ENCODE measurements at regions not wholly inside any gene's neighbourhood (a gene's known extent, or its start where the extent isn't known, plus 50 kb on each side); places are given as distances from the start of the nearest gene placed in this dataset.

DNA sequence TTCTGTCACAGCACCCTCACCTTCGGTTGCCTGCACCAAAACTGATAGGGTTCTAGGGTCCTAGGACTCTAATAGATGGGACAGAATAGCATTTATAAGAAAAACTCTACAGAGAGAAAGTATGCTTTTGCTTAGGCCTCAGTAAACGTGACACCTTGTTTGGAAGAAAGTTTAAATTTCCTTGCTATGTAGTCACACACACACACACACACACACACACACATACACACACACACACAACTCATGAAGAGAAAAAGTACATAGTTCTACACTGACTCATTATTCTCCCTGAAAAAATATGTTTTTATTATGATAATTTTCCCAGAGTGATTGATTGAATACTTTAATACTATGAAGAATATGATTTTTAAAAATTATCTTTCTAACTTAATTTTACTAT, 220.8 kb upstream of the SNX19 start:
- Histone ChIP-seq H3K36me3 (ENCODE audit: control insufficient read depth in 2 of 2, insufficient read depth in 1 of 2, low read length in 2 of 2) (no peaks in the 10 kb centered on the region), H3K4me3 (ENCODE audit: low read depth, low read length) (no peak overlapping the region), H3K4me1 (ENCODE audit: control insufficient read depth, insufficient read depth, low read length) (no peaks in the 10 kb centered on the region), H3K9me3 (ENCODE audit: control insufficient read depth, insufficient read depth, low read depth, low read length) (no peaks in the 10 kb centered on the region), H3K27ac (ENCODE audit: extremely low read depth, low read depth, low read length) (no peak overlapping the region)
- TF ChIP-seq ZNF37A (tag by site-specific recombination; IDR thresholded peaks at IDR 0.05) (no peak), ZNF521 (tag by site-specific recombination; IDR thresholded peaks at IDR 0.05) (no peak), KLF8 (tag by site-specific recombination; IDR thresholded peaks at IDR 0.05) (no peak), INSM2 (tag by site-specific recombination; IDR thresholded peaks at IDR 0.05) (no peak), ZNF843 (tag by site-specific recombination; IDR thresholded peaks at IDR 0.05) (no peak), ZBTB48 (tag by site-specific recombination; IDR thresholded peaks at IDR 0.05) (no peak), WT1 (tag by site-specific recombination; IDR thresholded peaks at IDR 0.05) (no peak), GLI2 (tag by site-specific recombination; IDR thresholded peaks at IDR 0.05; ENCODE audit: borderline replicate concordance, low read depth) (no peak), HOXD13 (CRISPR knock-in tag; IDR thresholded peaks at IDR 0.05; ENCODE audit: borderline replicate concordance) (no peak), ZNF19 (tag by site-specific recombination; IDR thresholded peaks at IDR 0.05; ENCODE audit: low read depth) (no peak), ZNF311 (tag by site-specific recombination; IDR thresholded peaks at IDR 0.05; ENCODE audit: borderline replicate concordance) (no peak), ZNF560 (tag by site-specific recombination; IDR thresholded peaks at IDR 0.05; ENCODE audit: borderline replicate concordance) (no peak), ZNF175 (tag by site-specific recombination; IDR thresholded peaks at IDR 0.05) (no peak), ZNF785 (tag by site-specific recombination; IDR thresholded peaks at IDR 0.05) (no peak), ZNF530 (tag by site-specific recombination; IDR thresholded peaks at IDR 0.05; ENCODE audit: low read depth) (no peak)
- POLR2A ChIA-PET = no interaction called here
- CTCF ChIA-PET = interaction anchor here (0.6 kb wide), 1 partner anchor 50 kb away, joined by 3 read pairs; no protein-coding TSS in a partner anchor

DNA sequence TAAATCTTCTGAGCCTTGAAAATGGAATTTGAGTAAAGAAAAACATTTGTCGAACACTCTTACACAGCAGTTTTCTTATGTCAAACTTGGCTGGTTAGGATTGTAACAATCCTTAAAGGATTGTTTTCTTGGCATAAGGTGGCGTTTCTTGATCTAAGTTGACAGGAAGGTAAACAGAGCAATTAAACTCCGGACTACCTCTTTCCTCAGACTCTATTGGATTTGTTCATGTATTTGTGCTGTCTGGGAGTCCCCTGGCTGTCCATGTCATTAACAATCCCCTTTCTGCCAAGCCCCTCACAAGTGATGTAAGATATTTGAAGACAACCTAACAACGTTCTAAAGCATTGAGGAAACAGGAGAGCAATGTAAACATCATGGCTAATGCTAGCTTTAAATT, 222.5 kb upstream of the SNX19 start:
- Histone ChIP-seq H3K27ac (ENCODE audit: extremely low read depth, low read depth, low read length) (no peak overlapping the region), H3K36me3 (ENCODE audit: control insufficient read depth in 2 of 2, insufficient read depth in 1 of 2, low read length in 2 of 2) (no peaks in the 10 kb centered on the region), H3K4me1 (ENCODE audit: control insufficient read depth, insufficient read depth, low read length) (no peaks in the 10 kb centered on the region), H3K4me3 (ENCODE audit: low read depth, low read length) (no peak overlapping the region), H3K9me3 (ENCODE audit: control insufficient read depth, insufficient read depth, low read depth, low read length) (no peaks in the 10 kb centered on the region)
- TF ChIP-seq, protein P1, sequence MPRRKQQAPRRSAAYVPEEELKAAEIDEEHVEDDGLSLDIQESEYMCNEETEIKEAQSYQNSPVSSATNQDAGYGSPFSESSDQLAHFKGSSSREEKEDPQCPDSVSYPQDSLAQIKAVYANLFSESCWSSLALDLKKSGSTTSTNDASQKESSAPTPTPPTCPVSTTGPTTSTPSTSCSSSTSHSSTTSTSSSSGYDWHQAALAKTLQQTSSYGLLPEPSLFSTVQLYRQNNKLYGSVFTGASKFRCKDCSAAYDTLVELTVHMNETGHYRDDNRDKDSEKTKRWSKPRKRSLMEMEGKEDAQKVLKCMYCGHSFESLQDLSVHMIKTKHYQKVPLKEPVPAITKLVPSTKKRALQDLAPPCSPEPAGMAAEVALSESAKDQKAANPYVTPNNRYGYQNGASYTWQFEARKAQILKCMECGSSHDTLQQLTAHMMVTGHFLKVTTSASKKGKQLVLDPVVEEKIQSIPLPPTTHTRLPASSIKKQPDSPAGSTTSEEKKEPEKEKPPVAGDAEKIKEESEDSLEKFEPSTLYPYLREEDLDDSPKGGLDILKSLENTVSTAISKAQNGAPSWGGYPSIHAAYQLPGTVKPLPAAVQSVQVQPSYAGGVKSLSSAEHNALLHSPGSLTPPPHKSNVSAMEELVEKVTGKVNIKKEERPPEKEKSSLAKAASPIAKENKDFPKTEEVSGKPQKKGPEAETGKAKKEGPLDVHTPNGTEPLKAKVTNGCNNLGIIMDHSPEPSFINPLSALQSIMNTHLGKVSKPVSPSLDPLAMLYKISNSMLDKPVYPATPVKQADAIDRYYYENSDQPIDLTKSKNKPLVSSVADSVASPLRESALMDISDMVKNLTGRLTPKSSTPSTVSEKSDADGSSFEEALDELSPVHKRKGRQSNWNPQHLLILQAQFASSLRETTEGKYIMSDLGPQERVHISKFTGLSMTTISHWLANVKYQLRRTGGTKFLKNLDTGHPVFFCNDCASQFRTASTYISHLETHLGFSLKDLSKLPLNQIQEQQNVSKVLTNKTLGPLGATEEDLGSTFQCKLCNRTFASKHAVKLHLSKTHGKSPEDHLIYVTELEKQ (tag by site-specific recombination; IDR thresholded peaks at IDR 0.05; ENCODE audit: borderline replicate concordance) = no peak
- no peak for TF ChIP-seq SALL2 (tag by site-specific recombination; IDR thresholded peaks at IDR 0.05; ENCODE audit: borderline replicate concordance)
- no peak for TF ChIP-seq ZSCAN5A (tag by site-specific recombination; IDR thresholded peaks at IDR 0.05)
- TF ChIP-seq, protein P2, sequence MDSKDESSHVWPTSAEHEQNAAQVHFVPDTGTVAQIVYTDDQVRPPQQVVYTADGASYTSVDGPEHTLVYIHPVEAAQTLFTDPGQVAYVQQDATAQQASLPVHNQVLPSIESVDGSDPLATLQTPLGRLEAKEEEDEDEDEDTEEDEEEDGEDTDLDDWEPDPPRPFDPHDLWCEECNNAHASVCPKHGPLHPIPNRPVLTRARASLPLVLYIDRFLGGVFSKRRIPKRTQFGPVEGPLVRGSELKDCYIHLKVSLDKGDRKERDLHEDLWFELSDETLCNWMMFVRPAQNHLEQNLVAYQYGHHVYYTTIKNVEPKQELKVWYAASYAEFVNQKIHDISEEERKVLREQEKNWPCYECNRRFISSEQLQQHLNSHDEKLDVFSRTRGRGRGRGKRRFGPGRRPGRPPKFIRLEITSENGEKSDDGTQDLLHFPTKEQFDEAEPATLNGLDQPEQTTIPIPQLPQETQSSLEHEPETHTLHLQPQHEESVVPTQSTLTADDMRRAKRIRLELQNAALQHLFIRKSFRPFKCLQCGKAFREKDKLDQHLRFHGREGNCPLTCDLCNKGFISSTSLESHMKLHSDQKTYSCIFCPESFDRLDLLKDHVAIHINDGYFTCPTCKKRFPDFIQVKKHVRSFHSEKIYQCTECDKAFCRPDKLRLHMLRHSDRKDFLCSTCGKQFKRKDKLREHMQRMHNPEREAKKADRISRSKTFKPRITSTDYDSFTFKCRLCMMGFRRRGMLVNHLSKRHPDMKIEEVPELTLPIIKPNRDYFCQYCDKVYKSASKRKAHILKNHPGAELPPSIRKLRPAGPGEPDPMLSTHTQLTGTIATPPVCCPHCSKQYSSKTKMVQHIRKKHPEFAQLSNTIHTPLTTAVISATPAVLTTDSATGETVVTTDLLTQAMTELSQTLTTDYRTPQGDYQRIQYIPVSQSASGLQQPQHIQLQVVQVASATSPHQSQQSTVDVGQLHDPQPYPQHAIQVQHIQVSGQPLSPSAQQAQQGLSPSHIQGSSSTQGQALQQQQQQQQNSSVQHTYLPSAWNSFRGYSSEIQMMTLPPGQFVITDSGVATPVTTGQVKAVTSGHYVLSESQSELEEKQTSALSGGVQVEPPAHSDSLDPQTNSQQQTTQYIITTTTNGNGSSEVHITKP (tag by site-specific recombination; IDR thresholded peaks at IDR 0.05) = no peak
- TF ChIP-seq ZNF214 (tag by site-specific recombination; IDR thresholded peaks at IDR 0.05; ENCODE audit: borderline replicate concordance) = no peak
- TF ChIP-seq PRDM1 (tag by site-specific recombination; IDR thresholded peaks at IDR 0.05) = no peak
- no peak for TF ChIP-seq ZBTB7A (tag by site-specific recombination; IDR thresholded peaks at IDR 0.05; ENCODE audit: low read depth)
- TF ChIP-seq RBAK (tag by site-specific recombination; IDR thresholded peaks at IDR 0.05) = no peak
- TF ChIP-seq ZNF266 (tag by site-specific recombination; IDR thresholded peaks at IDR 0.05; ENCODE audit: low read depth) = no peak
- no peak for TF ChIP-seq ZNF112 (tag by site-specific recombination; IDR thresholded peaks at IDR 0.05)
- TF ChIP-seq ZBTB48 (tag by site-specific recombination; IDR thresholded peaks at IDR 0.05) = no peak
- POLR2A ChIA-PET = no interaction called here
- CTCF ChIA-PET = interaction anchor here (0.5 kb wide), 1 partner anchor 1844 kb away, joined by 3 read pairs; no protein-coding TSS in a partner anchor

Measured in HEK293 (cell line).